ENCODE measurements at regions not wholly inside any gene's neighbourhood (a gene's known extent, or its start where the extent isn't known, plus 50 kb on each side); places are given as distances from the start of the nearest gene placed in this dataset.

DNA sequence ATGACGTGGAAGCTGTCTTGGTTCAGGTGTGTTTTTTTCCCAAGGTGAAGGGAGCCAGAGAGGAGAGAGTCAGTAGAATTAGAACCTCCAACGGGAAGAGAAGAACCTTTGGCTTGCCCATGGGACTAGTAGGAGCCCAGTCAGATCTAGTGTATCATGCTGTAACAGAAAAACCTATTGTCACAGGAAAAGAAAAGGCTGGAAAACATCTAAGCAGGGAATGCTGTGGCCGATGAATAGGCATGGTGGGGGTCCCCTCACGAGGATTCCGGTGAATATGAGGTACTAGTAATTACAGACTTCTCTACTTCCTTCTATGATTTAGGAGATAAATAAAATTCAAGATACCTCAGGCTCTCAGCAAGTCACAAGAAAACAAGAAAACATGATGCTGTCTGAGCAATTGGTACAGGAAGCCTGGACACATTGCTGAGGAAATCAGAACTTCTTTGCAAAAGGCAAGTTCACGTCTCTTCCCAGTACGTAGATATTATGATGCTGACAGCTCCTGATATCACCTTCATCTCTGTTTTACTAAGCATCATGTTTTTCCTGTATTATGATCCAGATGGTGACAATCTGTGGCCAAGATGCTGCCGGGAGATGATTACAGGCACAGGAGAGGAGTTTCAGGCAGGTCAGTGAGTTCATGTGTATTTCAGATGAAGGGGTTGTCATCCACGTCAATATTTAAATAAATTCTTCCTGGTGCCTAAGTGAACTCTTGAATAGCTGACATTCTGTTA, 54.3 kb upstream of the NPY start:
- DNase-seq: no peak
- H3K27me3 ChIP-seq: no peaks in the 10 kb centered on the region
- intact Hi-C loops (cut with DNase I): no loop called here
- TF ChIP-seq, protein P1, sequence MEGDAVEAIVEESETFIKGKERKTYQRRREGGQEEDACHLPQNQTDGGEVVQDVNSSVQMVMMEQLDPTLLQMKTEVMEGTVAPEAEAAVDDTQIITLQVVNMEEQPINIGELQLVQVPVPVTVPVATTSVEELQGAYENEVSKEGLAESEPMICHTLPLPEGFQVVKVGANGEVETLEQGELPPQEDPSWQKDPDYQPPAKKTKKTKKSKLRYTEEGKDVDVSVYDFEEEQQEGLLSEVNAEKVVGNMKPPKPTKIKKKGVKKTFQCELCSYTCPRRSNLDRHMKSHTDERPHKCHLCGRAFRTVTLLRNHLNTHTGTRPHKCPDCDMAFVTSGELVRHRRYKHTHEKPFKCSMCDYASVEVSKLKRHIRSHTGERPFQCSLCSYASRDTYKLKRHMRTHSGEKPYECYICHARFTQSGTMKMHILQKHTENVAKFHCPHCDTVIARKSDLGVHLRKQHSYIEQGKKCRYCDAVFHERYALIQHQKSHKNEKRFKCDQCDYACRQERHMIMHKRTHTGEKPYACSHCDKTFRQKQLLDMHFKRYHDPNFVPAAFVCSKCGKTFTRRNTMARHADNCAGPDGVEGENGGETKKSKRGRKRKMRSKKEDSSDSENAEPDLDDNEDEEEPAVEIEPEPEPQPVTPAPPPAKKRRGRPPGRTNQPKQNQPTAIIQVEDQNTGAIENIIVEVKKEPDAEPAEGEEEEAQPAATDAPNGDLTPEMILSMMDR (IDR thresholded peaks at IDR 0.05): no peak
- H3K4me1 ChIP-seq: no peaks in the 10 kb centered on the region
- no peak overlapping the region for H3K27ac ChIP-seq
- H3K9ac ChIP-seq (ENCODE audit: low read depth in 2 of 2, low read length in 2 of 2): no peak overlapping the region
- H3K36me3 ChIP-seq: no peaks in the 10 kb centered on the region
- no peak overlapping the region for H3K4me3 ChIP-seq
- H3K9me3 ChIP-seq: no peaks in the 10 kb centered on the region

DNA sequence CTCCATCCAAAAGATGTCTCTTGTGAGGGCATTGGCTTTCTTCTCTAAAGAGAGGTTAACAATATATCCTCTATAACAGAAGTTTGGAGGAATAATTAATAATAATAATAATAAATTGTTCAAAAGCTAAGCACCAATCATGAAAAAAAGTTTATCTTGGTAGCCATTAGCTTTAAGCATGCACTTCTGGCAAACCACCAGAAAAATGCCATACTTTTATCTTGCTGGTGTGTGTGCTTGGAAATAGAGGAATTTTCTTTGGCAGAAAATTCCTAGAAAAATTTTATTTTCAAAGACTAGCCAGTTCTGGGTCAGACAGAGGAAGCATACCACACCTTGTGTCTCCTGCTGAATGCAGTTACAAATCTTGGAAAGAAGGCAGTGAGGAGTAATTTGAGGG, 52.5 kb upstream of the NPY start:
- Histone ChIP-seq H3K9ac (ENCODE audit: low read depth in 2 of 2, low read length in 2 of 2) (no peak overlapping the region), H3K9me3 (no peaks in the 10 kb centered on the region), H3K36me3 (no peaks in the 10 kb centered on the region), H3K4me3 (no peak overlapping the region), H3K4me1 (no peaks in the 10 kb centered on the region), H3K27me3 (no peaks in the 10 kb centered on the region), H3K27ac (no peak overlapping the region)
- no peak for DNase-seq
- TF ChIP-seq, protein P1 (IDR thresholded peaks at IDR 0.05): no peak
- intact Hi-C loops (cut with DNase I): no loop called here

DNA sequence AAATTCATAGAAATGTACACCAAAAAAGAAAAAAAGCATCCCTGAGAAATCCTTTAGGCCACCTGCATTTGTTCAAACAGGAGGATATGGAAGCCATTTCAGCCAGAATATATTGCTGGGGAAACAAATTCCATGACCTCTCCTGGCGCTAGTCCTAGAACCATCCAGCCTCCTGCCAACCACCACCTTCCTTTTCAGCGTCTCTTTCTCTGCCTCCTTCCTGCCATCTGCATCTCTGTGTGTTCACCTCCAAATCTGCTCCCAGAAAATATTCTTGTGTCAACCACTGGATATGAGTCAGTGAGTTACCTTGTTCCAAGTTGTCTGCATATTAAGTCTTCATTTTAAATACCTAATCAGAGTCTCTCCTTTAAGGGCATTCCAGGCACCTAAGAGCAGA, 50.6 kb upstream of the NPY start:
- Histone ChIP-seq H3K9me3 (no peaks in the 10 kb centered on the region), H3K4me1 (no peaks in the 10 kb centered on the region), H3K4me3 (no peak overlapping the region), H3K27me3 (no peaks in the 10 kb centered on the region), H3K9ac (ENCODE audit: low read depth in 2 of 2, low read length in 2 of 2) (no peak overlapping the region), H3K36me3 (no peaks in the 10 kb centered on the region), H3K27ac (no peak overlapping the region)
- DNase-seq: no peak
- intact Hi-C loops (cut with DNase I): no loop called here
- TF ChIP-seq, protein P1 (IDR thresholded peaks at IDR 0.05): no peak

Measured in colonic mucosa (tissue), 4 donors.